Panc1 (cell line): ENCODE measurements at regions not wholly inside any gene's neighbourhood (a gene's known extent, or its start where the extent isn't known, plus 50 kb on each side); places are given as distances from the start of the nearest gene placed in this dataset.

ENCODE experiments used
- REST ChIP-seq, 2 experiments: IDR thresholded peaks; 2 replicates each; pipeline ENCODE4 v1.6.1; 2011 to 2012; ENCODE audit warnings: low read depth in 2 of 2, control low read depth in 1 of 2, low read length in 1 of 2, mild to moderate bottlenecking in 1 of 2, moderate library complexity in 1 of 2; ENCODE audit not compliant: insufficient read depth in 1 of 2
- TF ChIP-seq, protein P1 (sequence below): fragments of 450-650 bp; IDR thresholded peaks from 2 replicates; pipeline ENCODE4 v1.5.1; 2017; ENCODE audit warnings: mild to moderate bottlenecking

- TF ChIP-seq, protein P1, sequence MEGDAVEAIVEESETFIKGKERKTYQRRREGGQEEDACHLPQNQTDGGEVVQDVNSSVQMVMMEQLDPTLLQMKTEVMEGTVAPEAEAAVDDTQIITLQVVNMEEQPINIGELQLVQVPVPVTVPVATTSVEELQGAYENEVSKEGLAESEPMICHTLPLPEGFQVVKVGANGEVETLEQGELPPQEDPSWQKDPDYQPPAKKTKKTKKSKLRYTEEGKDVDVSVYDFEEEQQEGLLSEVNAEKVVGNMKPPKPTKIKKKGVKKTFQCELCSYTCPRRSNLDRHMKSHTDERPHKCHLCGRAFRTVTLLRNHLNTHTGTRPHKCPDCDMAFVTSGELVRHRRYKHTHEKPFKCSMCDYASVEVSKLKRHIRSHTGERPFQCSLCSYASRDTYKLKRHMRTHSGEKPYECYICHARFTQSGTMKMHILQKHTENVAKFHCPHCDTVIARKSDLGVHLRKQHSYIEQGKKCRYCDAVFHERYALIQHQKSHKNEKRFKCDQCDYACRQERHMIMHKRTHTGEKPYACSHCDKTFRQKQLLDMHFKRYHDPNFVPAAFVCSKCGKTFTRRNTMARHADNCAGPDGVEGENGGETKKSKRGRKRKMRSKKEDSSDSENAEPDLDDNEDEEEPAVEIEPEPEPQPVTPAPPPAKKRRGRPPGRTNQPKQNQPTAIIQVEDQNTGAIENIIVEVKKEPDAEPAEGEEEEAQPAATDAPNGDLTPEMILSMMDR = no peak
- no peak for TF ChIP-seq REST (IDR thresholded peaks at IDR 0.05; ENCODE audit: insufficient read depth in 1 of 2, low read depth in 2 of 2, low read length in 1 of 2)
These were observed 304.5 kb upstream of the GPR149 start for GRCh38 chr3:154734468-154734867.
